Endothelial cell (in vitro differentiated cells): ENCODE measurements at regions not wholly inside any gene's neighbourhood (a gene's known extent, or its start where the extent isn't known, plus 50 kb on each side); places are given as distances from the start of the nearest gene placed in this dataset.
A peak's percentile ranks its signal among the peaks of the same experiment; 100 is the strongest.
"Not testable (repeated sequence)": the region's sequence is repeated elsewhere in the genome, so short reads cannot be mapped to it uniquely, and the experiment has no call there.

Experiments used
- DNase-seq: peaks from one replicate; pipeline ENCODE4 v3.0.0; 2021; ENCODE audit warnings: low spot score
- H3K27ac Mint-ChIP-seq: one replicate; pipeline ENCODE4 v1.8.0; 2021; ENCODE audit warnings: mixed read lengths, inconsistent platforms; ENCODE audit not compliant: unreplicated experiment
- H3K27me3 Mint-ChIP-seq: one replicate; pipeline ENCODE4 v1.8.0; 2021; ENCODE audit warnings: mild to moderate bottlenecking, moderate library complexity, mixed read lengths, inconsistent platforms; ENCODE audit not compliant: unreplicated experiment
- H3K36me3 Mint-ChIP-seq: one replicate; pipeline ENCODE4 v1.8.0; 2021; ENCODE audit warnings: mild to moderate bottlenecking, low read depth, mixed read lengths, inconsistent platforms; ENCODE audit not compliant: unreplicated experiment
- H3K4me1 Mint-ChIP-seq: one replicate; pipeline ENCODE4 v1.8.0; 2021; ENCODE audit warnings: mild to moderate bottlenecking, mixed read lengths, inconsistent platforms; ENCODE audit not compliant: unreplicated experiment
- H3K4me3 Mint-ChIP-seq: one replicate; pipeline ENCODE4 v1.8.0; 2021; ENCODE audit warnings: mild to moderate bottlenecking, mixed read lengths, inconsistent platforms; ENCODE audit not compliant: unreplicated experiment
- H3K9me3 Mint-ChIP-seq: one replicate; pipeline ENCODE4 v1.8.0; 2021; ENCODE audit warnings: mixed read lengths, inconsistent platforms; ENCODE audit not compliant: unreplicated experiment
- CTCF ChIP-seq: fragments of 200-600 bp; sonication (generic); IDR thresholded peaks from one replicate; pipeline ENCODE4 v1.5.0; 2021; ENCODE audit warnings: antibody characterized with exemption; ENCODE audit not compliant: unreplicated experiment

GRCh38 chr20:25987073-25987927 is 290.6 kb upstream of the ZNF337 start:
- Mint-ChIP-seq H3K4me1 (peaks cover 13% of the 10 kb centered on the region), H3K9me3 (no peaks in the 10 kb centered on the region), H3K27ac (peak overlapping the region; percentile 28), H3K4me3 (peak overlapping the region; percentile 69), H3K36me3 (peaks cover 13% of the 10 kb centered on the region), H3K27me3 (peaks cover 26% of the 10 kb centered on the region)
- DNase-seq: peak; percentile 53
- TF ChIP-seq CTCF: no peak

GRCh38 chr20:25985597-25985996 is 288.9 kb upstream of the ZNF337 start:
- Mint-ChIP-seq H3K9me3 (no peaks in the 10 kb centered on the region), H3K27ac (no peak overlapping the region), H3K36me3 (peaks cover 13% of the 10 kb centered on the region), H3K27me3 (peaks cover 23% of the 10 kb centered on the region), H3K4me3 (no peak overlapping the region), H3K4me1 (peaks cover 13% of the 10 kb centered on the region)
- no peak for TF ChIP-seq CTCF
- no peak for DNase-seq

GRCh38 chr20:25984933-25985332 is 288.3 kb upstream of the ZNF337 start:
- DNase-seq: no peak
- Mint-ChIP-seq H3K4me3 (no peak overlapping the region), H3K36me3 (peaks cover 13% of the 10 kb centered on the region), H3K4me1 (peaks cover 13% of the 10 kb centered on the region), H3K27me3 (peaks cover 21% of the 10 kb centered on the region), H3K9me3 (no peaks in the 10 kb centered on the region), H3K27ac (no peak overlapping the region)
- no peak for TF ChIP-seq CTCF

- not testable (repeated sequence) for DNase-seq, H3K9me3 Mint-ChIP-seq, H3K27ac Mint-ChIP-seq, H3K4me3 Mint-ChIP-seq
- Mint-ChIP-seq H3K27me3 (peaks cover 14% of the 10 kb centered on the region), H3K4me1 (peaks cover 13% of the 10 kb centered on the region), H3K36me3 (peaks cover 11% of the 10 kb centered on the region)
Measured at GRCh38 chr20:25982701-25983100, 286.0 kb upstream of the ZNF337 start.

- not testable (repeated sequence) for H3K36me3 Mint-ChIP-seq, DNase-seq, H3K4me1 Mint-ChIP-seq, H3K4me3 Mint-ChIP-seq, H3K27me3 Mint-ChIP-seq, H3K27ac Mint-ChIP-seq, H3K9me3 Mint-ChIP-seq
Measured at GRCh38 chr20:25978450-25979190, 282.0 kb upstream of the ZNF337 start.

- not testable (repeated sequence) for DNase-seq, H3K36me3 Mint-ChIP-seq, H3K27me3 Mint-ChIP-seq, H3K9me3 Mint-ChIP-seq, H3K27ac Mint-ChIP-seq, H3K4me3 Mint-ChIP-seq, H3K4me1 Mint-ChIP-seq
Measured at GRCh38 chr20:25975816-25976215, 279.2 kb upstream of the ZNF337 start.

GRCh38 chr20:25965203-25965602 is 268.6 kb upstream of the ZNF337 start:
- H3K27me3 Mint-ChIP-seq, H3K9me3 Mint-ChIP-seq, DNase-seq, H3K36me3 Mint-ChIP-seq, H3K27ac Mint-ChIP-seq, H3K4me1 Mint-ChIP-seq, H3K4me3 Mint-ChIP-seq: not testable (repeated sequence)

GRCh38 chr20:25953876-25954275 is 257.2 kb upstream of the ZNF337 start:
- H3K9me3 Mint-ChIP-seq, H3K27ac Mint-ChIP-seq, H3K27me3 Mint-ChIP-seq, H3K4me3 Mint-ChIP-seq, DNase-seq, H3K36me3 Mint-ChIP-seq, H3K4me1 Mint-ChIP-seq: not testable (repeated sequence)

- not testable (repeated sequence) for H3K36me3 Mint-ChIP-seq, H3K27me3 Mint-ChIP-seq, H3K27ac Mint-ChIP-seq, H3K9me3 Mint-ChIP-seq, H3K4me1 Mint-ChIP-seq, DNase-seq, H3K4me3 Mint-ChIP-seq
Measured at GRCh38 chr20:25935230-25935629, 238.6 kb upstream of the ZNF337 start.
